Cerebellar nuclear complex (tissue), 1 donor: ENCODE measurements at regions not wholly inside any gene's neighbourhood (a gene's known extent, or its start where the extent isn't known, plus 50 kb on each side); places are given as distances from the start of the nearest gene placed in this dataset.
"Not testable (repeated sequence)": the region's sequence is repeated elsewhere in the genome, so short reads cannot be mapped to it uniquely, and the experiment has no call there.

Source experiments
- DNase-seq, 2 experiments: peaks; one replicate each; lab custom pipeline; 2025; lab: John Stamatoyannopoulos, UW

DNA sequence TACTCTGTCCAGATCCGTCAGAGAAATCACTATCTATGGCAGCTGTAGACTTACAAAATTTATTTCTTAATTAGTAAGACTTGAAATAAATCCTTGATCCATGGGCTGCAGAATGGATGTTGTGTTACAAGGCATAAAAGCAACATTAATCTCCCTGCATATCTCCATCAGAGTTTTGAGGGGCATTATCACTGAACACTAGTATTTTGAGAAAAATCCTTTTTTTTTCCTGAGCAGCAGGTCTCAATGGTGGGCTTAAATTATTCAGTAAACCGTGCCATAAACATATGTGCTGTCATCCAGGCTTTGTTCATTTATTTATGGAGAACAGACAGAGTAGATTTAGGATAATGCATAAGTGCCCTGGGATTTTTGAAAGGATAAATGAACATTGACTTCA is 457.9 kb upstream of the CTSO start:
- DNase-seq = no peak

DNA sequence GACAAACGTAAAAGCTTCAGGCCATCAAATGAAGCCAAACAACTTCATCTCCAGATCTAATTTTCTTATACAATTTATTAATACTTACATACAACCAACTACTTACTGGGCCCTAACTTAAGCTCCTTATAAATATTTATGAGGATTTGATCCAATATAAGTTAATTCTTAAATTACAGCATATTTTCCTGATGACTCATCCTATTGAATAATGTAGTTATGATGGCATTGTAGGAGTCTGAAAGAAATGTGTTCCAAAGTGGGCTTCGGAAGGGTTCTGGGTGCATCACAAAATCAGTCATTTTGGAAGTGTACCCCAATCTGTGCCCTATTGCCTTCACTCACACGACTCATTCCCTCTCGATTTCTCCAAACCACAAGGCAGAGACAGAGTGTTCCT is 455.1 kb upstream of the CTSO start:
- no peak for DNase-seq

DNA sequence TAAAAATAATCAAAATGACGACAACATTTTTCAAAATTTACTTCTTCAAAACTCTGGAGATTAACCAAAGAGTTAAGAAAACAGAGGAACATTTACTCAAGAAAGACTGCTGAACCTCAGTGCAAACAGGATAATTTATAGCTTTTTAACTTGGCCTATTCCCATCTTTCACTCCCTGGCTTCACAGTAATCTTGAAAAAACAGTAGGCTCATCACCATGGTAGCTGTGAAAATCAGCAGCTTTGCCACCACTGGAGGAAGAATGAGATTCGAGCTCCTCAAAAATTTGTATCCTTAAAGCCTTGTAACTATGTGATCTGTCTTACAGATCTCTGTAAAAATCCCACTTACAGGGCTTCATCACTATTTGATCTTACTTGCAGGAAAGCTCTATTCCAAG is 447.7 kb upstream of the CTSO start:
- no peak for DNase-seq

DNA sequence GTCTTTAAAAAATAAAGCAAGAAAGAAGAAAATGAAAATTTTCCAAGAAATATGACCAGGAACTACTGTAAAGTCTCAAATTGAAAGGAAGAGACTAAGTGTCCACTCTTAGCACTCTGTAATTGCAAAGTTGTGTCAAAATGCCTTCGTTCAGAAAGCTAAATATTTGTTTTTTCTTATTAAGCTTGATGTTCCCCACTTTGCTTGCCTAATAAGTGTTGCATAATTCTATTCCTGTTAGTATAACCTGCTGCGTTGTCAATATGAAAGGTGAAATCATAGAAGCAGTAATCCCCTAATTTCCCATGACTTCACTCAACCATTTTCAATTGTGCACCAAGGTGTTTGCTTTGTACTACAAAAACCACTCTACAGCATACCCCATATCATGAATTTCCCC is 442.9 kb upstream of the CTSO start:
- DNase-seq = no peak

DNA sequence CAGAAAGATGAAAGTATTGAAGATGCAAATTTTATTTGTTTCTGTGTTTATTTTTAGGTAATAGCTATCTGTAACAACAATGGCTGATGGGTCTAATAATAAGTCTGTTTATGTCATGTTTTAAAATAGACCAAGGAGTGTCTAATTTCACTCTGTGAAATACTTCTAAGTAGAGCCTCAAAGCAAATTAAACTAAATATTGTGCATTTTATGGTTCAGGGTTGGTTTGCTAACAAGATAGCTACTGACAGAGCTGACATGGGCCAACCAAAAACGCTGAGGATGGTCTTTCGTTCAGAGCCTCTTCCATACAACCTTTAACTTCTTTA is 437.6 kb upstream of the CTSO start:
- DNase-seq = no peak

DNA sequence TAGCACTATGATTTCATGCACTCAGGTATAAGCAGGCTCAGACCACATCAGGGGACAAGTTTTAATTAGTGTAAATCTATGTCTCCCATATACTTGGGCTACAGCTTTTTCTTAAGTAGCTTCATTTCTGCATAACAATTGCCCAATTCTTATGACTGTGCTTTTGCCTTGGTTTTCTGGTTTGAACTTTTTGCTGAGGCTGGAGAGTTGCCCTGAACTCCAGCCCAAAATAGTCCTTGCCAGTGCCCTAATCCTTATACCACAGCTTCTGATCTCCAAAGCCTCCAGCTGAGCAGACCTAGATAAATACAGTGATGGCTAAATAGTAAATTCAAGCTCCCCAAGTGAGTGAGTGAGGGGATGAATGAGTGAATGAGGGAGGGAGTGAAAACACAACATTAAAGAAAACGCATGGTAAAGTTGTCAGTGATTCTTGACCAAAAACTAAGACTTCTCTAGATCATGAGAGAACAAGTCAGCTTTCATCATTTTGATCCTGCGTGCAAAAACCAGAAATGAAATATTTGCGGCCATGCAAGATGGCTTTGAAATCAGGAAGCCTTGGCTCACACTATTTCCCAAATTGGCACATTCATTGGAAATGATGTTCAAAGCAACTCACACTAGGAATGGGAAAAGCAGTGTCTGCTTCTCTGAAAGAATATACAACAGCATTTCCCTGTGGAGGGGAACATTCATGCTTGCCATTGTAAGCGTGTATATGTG is 437.1 kb upstream of the CTSO start:
- no peak for DNase-seq

DNA sequence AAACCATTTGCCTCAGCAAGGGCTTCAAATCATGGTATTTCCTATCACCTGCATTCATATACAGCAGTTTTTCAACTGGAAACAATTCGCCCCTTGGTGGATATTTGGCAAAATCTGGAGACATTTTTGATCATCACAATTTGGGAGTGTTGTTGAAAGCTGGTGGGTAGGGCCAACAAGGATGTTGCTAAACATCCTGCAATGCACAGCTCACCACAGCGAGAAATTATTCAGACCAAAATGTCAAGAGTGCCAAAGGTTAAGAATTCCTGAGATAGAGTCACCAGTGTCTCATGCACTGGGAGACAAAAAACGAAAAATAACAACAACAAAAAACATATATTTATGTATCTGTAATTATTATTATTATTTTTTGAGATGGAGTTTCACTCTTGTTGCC is 435.2 kb upstream of the CTSO start:
- no peak for DNase-seq

DNA sequence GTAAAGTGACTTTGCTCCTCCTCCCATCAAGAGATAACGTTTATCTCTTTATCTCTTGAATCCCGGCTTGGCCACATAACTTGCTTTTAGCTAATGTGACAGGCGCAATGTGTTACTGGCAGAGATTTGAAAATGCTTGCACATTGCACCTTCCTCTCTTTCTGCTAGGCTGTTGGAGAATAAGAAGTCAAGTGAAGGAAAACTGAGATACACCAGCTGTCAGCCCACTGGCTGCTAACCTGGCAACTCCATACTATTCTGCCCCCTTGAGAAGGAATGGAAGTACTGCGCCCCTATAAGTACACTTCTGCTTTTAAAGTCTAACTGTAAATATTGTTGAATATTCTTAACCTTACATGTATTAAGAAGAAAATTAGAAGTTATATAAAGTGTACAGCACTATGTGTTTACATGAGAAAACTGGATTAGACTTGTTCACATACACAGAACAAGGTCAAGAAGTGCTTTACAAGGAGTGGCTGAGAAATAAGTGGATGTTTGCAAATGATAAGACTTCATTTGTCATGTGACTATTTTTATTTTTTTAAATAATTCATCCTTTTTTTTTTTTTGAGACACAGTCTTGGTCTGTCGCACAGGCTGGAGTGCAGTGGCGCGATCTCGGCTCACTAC is 424.5 kb upstream of the CTSO start:
- no peak for DNase-seq

DNA sequence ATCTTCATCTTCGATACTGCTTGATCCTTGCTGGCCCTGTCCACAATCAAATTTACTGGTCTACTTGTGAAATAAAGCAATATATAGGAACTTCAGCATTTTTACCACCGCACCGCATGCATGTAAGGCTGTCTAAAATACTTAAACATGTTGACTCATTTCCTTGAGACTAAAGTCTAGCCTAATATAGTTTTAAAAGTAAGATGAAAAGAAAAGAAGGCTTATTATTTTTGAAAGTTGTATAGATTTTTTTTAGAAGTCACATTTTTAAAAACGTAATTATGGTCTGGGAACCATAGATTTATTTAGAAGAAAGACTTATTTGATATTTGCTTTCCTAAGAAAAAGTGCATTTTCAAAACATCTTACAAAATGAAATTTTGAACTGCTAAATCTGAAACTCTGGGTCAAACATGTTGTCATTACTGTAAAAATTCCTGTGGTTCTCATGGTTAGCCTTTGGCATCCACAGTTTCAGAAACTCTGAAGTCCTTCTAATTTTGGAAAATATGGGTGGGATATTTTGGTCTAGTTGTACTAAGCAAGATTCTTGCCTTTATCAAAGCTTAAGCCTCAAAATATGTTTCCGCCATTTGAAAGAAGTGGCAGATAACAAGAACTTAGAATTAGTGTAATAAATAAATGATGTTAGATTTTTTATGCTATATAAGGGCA is 423.5 kb upstream of the CTSO start:
- no peak for DNase-seq

DNA sequence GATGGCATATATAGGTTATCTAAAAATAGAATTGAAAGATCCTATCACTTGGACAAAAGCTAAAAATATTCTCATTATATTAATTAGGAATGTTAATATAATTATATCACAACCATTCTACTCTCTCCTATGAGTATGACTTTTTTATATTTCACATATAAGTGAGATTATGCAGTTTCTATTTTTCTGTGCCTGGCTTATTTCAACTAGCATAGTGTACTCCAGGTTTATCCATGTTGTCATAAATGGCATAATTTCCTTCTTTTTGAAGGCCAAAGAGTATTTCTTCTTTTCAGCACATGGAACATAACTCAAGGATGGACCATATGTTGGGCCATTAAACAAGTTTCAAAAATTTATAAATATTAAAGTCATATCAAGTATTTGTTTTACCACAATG is 421.2 kb upstream of the CTSO start:
- DNase-seq = no peak

DNA sequence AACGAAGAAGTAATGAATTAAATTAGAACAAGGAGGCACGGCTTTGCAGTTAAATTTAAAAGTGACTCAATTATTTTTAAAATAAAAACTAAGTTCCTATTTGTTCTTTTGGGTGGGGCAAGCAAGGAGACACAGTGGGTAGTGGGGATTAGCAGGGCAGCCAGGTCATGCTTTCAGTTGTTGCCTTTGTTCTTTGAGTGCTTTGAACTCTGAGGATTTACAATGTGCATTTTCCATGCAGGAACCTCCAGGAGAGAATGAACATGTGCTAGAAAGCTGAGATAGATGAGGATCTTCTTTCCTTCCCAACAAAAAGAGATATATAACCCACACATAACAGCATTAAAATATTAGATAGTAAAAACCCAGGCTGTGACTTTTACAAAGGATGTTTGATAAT is 420.4 kb upstream of the CTSO start:
- DNase-seq = no peak

DNA sequence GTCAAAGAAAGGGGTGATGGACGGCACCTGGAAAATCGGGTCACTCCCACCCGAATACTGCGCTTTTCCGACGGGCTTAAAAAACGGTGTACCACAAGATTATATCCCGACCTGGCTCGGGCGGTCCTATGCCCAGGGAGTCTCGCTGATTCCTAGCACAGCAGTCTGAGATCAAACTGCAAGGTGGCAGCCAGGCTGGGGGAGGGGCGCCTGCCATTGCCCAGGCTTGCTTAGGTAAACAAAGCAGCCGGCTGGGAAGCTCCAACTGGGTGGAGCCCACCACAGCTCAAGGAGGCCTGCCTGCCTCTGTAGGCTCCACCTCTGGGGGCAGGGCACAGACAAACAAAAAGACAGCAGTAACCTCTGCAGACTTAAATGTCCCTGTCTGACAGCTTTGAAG is 413.8 kb upstream of the CTSO start:
- not testable (repeated sequence) for DNase-seq

DNA sequence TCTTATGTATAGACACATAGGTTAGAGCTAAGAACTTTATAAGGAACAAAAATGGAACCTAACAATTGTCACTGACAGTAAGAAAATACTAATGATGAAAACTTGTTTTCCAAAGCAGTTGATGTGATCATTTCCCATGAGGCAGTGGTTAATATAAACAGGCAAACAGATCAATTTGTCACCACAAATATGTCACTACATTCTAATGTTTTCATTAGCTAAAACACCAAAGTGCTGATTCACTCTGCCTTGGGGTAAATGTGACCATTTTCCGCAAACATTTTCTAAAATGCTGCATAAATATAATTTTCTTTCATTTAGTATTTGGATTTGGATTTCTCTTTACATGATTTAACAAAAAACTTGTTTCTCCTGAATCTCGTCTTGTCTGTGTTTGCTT is 408.9 kb upstream of the CTSO start:
- no peak for DNase-seq

DNA sequence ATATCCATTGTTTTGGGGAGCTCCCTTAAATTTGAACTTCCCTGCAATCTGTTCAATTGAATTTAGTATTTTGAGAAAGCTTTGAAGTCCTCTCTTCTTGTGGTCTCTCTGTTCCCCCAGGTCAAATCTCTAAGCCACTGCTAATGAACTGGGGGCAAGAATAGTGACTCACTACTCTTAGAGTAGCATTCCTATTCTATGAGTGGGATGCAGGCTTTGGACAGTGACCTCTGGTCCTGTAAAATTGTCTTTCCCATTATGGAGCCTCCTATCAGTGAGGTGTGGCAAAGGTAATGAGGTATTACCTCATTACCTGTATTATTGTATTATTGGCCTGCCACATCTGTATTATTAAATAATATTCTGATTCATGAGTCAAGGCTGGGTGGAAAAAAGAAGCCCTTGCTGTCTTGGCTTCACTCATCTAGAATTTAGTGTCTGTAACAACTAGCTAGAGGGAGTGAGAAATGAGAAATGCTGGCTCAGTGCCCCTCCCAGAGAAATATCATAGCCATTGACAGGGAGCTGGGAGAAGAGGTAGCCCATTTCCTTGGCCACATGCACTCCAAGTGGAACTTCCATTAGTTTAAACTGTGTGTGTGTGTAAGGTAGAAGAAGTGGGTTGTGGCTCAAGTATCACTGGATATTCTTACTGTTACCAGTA is 393.9 kb upstream of the CTSO start:
- DNase-seq = no peak

DNA sequence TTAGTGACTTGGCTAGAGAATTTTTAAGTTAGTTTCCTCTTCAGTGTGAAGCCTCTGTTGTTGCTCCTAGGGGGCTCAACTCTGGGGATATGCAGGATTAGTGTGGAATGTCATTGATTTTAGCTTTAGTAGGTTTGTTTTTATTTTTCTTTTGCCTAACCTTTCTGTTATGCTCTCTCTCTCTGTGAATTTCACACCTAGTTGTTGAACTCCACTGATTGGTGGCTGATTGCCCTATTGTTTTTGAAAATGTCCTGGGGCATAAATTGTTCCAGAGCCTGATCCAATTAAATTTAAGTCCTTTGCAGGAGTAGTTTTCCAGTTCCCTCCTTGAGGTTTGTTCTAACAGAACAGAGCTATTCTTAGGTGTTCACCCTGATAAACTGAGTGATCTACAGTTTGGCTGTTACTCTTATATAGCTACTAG is 393.3 kb upstream of the CTSO start:
- no peak for DNase-seq

DNA sequence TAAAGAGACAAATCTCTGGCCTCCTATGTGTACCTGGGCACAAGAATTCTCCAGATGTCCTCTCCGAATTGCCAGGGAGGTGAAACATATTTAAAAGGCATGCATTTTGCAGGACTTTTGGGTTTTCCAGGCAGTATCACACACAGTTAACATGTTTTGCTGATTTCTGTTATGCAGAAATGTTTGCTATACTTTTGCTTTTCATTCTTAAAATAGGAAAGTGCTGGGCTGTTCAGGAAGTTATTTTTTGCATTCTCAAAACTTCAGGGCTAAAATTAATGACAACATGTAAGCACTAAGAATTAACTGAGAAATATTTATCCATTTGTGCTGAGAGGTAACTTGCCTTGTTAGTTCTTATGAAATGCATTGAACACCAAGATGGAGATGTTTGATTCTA is 390.7 kb upstream of the CTSO start:
- no peak for DNase-seq

DNA sequence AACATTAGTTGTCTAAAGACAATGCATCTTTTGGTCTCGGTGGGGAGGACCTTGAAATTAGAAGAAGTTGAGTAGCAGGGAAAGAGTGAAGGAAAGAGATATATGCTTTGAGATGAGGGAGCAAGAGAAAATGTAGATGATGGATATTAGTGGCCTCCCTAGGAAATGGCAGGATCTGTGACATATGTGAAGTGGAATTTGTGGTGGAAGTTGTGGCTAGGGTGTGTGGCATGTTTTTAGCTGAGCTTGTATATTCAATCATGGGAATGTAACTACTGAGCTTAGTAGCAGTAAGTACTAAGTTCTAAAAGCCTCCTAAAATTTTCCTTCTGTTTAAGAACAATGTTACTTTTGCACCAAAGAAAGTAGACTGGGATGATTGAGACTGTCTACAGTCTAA is 382.8 kb upstream of the CTSO start:
- DNase-seq = no peak

DNA sequence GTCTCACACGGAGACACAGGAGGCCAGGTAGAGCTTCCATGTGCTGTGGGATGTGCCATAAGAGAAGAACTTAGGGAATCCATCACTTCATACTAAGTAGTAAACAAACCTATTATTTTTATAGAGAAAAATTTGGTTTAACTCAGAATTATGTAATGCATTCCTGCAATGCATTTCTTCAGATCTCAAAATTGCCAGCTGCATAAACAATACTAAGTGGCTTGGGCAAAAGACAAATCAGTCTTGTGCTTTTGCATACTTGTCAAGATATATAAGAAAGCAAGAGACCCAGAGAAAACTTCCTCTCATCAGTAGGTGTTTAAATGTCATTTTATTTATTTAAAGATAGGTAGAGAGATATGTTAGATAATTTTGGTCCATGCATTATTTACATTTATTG is 382.1 kb upstream of the CTSO start:
- no peak for DNase-seq

DNA sequence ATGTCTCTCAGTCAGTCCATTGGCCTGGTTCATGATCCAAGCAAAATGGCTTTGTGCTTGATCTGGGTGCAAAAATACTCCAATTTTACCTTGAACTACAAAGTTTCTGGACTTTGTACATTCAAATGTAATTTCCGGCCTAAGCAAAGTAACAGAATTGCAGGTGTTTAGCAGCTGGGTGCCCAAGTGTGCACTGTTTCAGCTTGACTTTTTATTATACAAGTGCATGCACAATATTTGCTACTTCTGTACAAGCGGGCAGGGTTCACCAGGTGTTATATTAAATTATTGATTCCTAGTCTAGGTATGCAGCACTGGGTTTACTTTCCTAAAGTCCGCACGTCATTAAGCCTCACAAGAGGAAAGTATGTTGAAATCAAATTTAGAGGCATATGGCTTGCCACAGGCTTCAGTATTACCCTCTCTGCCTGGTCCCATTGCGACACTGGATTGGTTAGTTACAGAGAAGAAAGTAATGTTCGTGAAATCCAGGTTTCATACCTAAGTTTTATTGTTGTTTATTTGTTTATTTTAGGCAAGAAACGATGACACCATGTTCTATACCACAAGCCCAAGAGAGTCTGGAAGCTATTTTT is 376.9 kb upstream of the CTSO start:
- no peak for DNase-seq

DNA sequence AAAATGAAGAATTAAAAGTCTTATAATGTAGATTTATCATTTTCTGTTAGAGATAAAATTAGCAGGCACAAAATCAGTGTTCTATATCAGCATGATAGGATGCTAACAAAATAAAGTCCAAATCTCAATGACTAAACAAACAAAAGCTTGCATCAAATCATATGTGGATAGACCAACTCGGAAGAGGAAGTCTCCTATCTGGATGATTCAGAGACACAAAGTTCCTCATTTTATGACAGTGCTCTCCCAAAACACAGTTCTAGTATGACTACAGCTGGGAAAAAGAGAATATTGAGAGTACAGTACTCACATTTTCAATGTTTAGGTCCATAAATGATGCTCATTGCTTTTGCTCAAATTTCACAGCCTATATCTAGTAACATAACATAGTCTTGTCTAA is 376.1 kb upstream of the CTSO start:
- DNase-seq = no peak

DNA sequence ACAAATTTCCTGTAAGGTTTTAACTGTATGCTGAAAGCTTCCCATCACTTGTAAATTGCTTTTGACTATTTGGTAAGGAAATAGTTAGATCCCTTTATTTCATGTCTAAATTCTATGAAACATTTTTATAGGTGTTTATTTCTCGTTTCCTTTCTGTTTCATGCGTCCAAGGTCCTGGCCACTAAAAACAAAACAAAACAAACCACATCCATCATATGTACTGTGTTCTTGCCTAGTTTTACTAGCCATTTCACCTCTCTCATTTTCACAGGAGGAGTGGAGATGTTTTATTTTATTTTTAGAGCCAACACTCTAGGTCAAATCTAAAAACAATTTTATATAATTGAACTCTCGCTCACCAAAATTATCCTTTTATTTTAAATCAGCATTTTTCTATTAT is 375.2 kb upstream of the CTSO start:
- DNase-seq = no peak

DNA sequence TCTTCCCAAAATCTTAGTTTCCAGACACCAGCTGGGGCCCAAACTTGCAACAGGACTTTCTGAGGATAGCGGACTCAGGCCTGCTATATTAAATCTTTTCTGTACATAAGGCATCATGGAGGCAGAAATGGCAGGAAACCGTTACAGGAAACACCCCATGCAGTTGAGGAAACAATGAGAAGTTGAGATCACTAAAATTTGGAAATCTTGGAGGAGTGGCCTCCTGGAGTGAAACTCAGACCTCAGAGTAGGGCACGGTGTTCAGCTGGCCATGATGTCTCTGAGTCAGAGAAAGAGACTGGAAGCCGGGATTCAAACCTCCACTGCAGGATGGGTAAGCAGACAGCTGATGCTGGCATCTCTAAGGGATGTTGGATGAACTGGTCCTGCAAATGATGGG is 372.6 kb upstream of the CTSO start:
- DNase-seq = no peak

DNA sequence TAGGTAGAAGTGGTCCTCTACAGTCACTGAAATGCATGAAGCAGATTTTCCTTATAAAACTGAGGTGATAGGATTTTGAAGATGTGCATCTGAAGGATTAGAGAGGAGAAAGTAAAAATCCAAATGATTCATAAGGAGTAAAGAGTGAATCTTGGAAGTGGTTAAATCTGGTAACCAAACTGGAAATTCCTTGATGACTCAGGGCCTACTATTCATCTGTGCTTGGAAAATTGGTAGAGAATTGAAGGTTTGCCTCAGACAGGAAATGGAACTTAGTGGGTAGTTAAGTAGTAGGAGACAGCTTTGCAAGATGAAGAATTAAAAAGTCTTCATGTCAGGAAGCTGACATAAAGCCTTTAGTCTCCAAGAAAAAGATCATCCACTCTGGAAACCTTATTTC is 368.9 kb upstream of the CTSO start:
- DNase-seq = no peak
